ENCODE measurements at regions not wholly inside any gene's neighbourhood (a gene's known extent, or its start where the extent isn't known, plus 50 kb on each side); places are given as distances from the start of the nearest gene placed in this dataset.
"Not testable (repeated sequence)": the region's sequence is repeated elsewhere in the genome, so short reads cannot be mapped to it uniquely, and the experiment has no call there.

GRCh38 chr13:63737418-63737817 lies 2321.8 kb upstream of the PCDH20 start:
- no peak for DNase-seq

- no peak for DNase-seq
Observed at GRCh38 chr13:63731896-63732295, 2316.2 kb upstream of the PCDH20 start.

- DNase-seq = not testable (repeated sequence)
Observed at GRCh38 chr13:63712159-63712558, 2296.5 kb upstream of the PCDH20 start.

GRCh38 chr13:63706751-63707150 lies 2291.1 kb upstream of the PCDH20 start:
- no peak for DNase-seq

- DNase-seq = no peak
Observed at GRCh38 chr13:63704521-63704920, 2288.9 kb upstream of the PCDH20 start.

GRCh38 chr13:63700350-63700749 lies 2284.7 kb upstream of the PCDH20 start:
- DNase-seq = no peak

- DNase-seq = no peak
Observed at GRCh38 chr13:63699948-63700347, 2284.3 kb upstream of the PCDH20 start.

- DNase-seq = no peak
Observed at GRCh38 chr13:63696055-63696454, 2280.4 kb upstream of the PCDH20 start.

- no peak for DNase-seq
Observed at GRCh38 chr13:63693696-63694095, 2278.0 kb upstream of the PCDH20 start.

- no peak for DNase-seq
Observed at GRCh38 chr13:63691474-63691873, 2275.8 kb upstream of the PCDH20 start.

- DNase-seq = no peak
Observed at GRCh38 chr13:63690672-63691071, 2275.0 kb upstream of the PCDH20 start.

GRCh38 chr13:63684822-63685221 lies 2269.2 kb upstream of the PCDH20 start:
- DNase-seq = no peak

- DNase-seq = no peak
Observed at GRCh38 chr13:63680704-63681103, 2265.1 kb upstream of the PCDH20 start.

GRCh38 chr13:63671296-63671695 lies 2255.6 kb upstream of the PCDH20 start:
- DNase-seq = no peak

GRCh38 chr13:63651394-63651793 lies 2235.7 kb upstream of the PCDH20 start:
- no peak for DNase-seq

- no peak for DNase-seq
Observed at GRCh38 chr13:63643543-63643942, 2227.9 kb upstream of the PCDH20 start.

- DNase-seq = peak; percentile 2
Observed at GRCh38 chr13:63636316-63636993, 2220.8 kb upstream of the PCDH20 start.

GRCh38 chr13:63632321-63632720 lies 2216.7 kb upstream of the PCDH20 start:
- no peak for DNase-seq

- DNase-seq = no peak
Observed at GRCh38 chr13:63631006-63631405, 2215.4 kb upstream of the PCDH20 start.

- DNase-seq = no peak
Observed at GRCh38 chr13:63629591-63629990, 2213.9 kb upstream of the PCDH20 start.

- no peak for DNase-seq
Observed at GRCh38 chr13:63628310-63628709, 2212.7 kb upstream of the PCDH20 start.

GRCh38 chr13:63625869-63626268 lies 2210.2 kb upstream of the PCDH20 start:
- no peak for DNase-seq

- no peak for DNase-seq
Observed at GRCh38 chr13:63614874-63615612, 2199.4 kb upstream of the PCDH20 start.

GRCh38 chr13:63607153-63607552 lies 2191.5 kb upstream of the PCDH20 start:
- DNase-seq = no peak

Data from hindlimb muscle (tissue), 1 donor.